TTC549 (cell line): ENCODE measurements at regions not wholly inside any gene's neighbourhood (a gene's known extent, or its start where the extent isn't known, plus 50 kb on each side); places are given as distances from the start of the nearest gene placed in this dataset.

Source experiments
- FAIRE-seq: peaks from 2 replicates; lab custom pipeline; 2012; peaks lifted over from hg19 to GRCh38; lab: Jason Lieb, UNC

DNA sequence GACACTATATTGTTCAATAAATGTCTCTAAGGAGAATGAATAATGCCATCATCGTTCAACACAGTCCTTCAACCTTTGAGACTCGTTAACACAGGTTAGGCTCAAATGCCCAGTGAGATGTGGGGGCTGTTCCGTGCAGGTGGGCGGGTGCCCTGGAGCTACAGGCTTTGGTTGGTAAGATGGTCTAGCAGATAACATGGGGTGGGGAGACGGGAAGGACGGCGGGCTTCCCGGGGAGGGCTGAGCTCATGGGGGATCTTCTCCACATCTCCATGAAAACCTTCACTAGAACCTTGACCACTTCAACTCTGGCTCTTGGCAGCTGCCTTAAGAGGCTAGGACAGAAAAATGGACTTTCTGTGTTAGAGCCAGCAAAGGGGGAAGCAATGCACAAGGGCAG lies 134.1 kb upstream of the TCERG1L start:
- no peak for FAIRE-seq

DNA sequence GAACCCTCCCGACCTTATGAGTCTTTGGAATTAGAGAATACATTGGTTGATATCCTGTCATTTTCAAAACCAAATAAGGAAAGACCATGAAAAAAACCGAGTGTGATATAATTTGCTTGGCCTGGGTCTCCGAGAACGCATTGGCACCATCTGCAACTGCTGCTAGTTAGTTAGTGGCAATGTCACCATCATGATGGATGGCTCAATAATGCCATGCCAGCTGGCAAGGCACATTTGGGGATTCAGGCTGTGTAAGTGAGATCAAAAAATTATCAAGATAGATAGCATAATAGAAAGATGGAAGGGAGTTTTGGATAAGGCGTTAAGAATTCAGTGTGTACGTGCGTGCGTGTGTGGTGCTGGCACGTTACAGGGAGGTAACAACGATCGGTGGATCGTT lies 134.7 kb upstream of the TCERG1L start:
- FAIRE-seq, result no peak

DNA sequence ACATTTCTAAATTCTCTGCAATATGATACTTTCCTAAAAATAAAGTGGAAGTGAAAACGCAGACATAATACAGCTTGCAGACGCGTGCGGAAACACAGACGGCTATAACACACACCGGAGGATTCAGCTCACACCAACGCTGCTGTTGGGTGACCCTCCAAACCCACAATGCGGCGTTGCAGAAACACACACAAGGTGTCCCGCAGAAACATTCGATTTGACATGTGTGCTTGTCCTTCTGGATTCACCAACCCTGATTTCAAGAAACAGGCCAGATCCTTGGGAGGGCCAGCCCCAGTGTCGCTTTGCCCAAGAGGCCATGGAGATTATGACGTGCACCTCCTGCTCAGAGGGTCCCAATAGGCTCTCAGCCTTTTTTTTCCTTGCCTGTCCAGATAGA lies 136.7 kb upstream of the TCERG1L start:
- no peak for FAIRE-seq

DNA sequence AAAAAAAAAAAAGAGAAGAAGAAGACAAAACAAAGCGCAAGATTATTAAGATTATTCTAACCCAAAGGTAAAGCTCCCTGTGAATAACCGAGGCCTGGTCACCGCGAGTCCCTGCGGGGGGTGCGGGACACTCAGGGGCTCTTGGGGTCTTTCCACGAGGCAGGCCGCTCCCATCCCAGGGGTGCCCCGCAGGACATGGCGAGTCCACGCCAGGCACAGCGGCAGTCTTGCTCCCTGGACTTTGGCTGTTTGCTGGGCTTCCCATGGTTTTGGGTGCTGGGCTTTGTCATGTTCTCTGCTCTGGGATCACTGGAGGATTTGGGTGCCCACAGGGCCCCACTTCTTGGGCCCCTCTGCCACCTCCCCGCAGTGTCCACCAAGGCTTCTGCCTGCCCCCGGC lies 137.4 kb upstream of the TCERG1L start:
- no peak for FAIRE-seq

DNA sequence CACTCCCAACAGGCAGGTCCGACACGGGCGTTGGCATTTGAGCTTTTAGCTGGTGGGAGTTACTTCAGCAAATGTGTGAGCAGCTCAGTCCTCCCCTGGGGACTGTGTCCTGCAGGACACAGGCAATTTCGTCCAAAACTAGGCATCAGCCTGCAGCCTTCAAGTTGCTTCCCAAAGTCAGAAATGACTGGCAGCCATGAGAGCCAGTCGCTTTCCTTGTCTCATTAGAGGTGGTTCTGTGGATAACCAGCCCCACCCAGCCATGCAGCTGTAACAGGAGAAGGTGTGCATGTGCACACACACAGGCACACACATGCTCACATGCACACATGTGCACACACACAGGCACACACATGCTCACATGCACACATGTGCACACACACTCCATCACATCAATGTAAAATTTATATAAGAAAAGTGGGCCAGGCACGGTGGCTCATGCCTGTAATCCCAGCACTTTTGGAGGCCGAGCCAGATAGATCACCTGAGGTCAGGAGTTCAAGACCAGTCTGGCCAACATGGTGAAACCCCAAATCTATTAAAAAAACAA lies 138.8 kb upstream of the TCERG1L start:
- FAIRE-seq, result no peak

DNA sequence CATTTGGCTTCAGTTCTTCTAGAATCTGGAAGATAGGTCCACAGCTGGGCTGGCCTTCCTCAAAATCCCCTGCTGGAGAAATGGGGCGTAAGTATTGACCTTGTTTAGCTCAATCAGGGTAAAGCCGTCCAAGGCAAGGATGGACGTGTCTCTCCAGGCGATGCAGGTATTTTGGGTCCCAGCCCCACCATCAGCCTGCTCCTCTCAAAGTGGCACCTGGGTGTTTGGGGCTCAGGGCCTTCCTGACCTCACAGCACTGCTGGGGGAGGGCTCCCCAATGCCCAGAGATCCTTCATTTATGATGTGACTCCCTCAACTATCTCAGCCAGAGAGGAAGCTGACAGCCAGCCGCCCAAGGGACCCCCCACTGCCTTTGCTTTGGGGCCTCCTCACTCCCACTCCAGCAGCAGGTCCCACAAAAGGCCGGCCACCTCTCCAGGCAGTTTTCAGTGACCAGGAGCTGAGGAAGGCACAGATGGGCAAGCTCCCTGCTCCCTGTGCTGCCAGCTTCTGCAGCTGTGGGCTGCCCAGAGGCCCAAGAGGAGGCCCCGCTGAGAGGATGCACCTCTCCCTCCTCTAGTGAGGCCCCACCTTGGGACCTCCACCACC lies 140.0 kb upstream of the TCERG1L start:
- FAIRE-seq, result no peak

DNA sequence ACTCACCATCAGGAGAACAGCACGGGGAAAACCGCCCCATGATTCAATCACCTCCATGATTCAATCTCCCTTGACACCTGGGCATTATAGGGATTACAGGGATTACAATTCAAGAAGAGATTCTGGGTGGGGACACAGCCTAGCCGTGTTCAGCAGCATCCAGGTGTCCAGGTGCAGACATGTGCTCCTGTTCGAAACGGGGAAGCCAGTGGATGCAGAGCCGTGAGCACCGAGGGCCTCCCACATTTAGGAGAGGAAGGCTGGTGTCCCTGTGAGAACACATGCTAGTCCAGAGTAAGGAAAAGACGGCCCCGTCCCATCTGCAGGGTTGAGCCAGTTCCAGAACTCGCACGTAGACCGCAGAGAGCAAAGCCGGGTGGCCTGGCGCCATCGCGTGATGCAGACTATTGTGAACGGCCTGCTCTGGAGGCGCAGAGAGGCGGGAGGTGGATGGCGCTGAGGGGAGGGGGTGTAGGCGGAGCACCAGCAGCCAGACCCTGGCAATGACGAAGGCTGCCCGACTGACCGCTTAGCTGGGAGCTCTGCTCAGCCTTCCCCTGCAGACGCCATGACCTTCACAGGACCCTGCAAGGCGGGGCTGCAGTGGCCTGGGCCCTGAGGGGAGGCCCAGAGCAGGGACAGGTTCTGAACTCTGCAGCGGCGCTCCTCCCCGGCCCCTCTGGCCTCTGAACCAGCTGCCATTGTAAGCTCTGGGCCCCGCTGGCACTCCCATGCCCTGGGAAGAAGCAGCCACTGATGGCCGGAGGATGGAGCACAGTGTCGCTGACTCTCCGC lies 141.6 kb upstream of the TCERG1L start:
- no peak for FAIRE-seq

DNA sequence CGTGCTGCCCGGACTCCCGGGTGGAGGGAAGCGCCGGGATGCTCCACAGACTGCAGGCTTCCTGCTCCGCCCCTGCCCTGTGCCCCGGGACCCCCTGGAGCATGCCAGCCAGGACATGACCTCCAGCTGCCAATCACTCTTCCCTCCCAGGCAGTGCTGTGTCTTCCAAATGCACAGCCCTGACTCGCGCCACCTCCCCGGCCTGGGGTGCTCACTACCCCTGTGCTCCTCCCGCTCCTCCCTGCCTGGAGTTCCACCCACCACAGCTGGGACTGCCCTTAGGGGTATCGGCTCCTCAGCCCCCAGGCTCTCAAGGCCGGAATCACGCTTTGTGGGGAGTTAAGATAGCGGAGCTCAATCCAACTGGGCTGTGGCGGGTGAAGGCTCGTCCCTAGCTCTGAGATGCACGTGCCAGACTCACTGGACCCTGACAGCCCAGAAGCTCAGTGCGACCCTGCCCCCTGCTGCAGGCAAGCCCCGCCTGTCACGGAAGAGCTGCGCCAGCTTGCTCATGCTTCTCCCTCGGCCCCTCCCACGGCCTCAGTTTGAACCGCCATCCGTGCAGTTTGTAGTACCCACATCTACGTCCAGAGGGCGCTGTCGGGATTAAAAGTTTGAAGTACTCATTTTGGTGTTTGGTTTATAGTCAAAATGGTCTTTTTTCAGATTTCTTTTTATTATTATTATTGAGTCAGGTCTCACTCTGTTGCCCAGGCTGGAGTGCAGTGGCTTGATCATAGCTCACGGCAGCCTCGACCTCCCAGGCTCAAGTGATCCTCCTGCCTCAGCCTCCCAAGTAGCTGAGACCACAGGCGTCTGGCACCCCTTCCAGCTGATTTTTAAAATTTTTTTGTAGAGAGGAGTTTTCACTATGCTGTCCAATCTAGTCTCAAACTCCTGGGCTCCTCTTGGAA lies 142.5 kb upstream of the TCERG1L start:
- FAIRE-seq, result no peak

DNA sequence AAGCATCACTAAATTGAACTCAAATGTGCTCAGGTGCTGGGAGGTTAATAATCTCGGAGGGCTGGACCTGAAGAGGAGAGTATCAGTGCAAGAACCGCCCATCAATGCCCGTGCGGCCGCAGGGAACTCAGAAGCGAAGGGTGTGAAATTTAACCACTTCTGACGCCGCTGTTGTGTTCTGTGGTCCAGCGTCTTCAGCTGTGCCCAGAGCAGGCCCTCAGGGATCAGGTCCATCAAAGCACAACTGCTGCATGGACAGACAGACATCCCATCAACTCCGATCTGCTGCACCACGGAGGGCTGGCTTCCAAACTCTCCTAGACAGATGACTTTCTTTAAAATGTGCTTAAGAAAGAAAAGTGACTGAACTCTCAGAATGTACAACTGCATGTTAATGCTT lies 144.9 kb upstream of the TCERG1L start:
- FAIRE-seq, result no peak

DNA sequence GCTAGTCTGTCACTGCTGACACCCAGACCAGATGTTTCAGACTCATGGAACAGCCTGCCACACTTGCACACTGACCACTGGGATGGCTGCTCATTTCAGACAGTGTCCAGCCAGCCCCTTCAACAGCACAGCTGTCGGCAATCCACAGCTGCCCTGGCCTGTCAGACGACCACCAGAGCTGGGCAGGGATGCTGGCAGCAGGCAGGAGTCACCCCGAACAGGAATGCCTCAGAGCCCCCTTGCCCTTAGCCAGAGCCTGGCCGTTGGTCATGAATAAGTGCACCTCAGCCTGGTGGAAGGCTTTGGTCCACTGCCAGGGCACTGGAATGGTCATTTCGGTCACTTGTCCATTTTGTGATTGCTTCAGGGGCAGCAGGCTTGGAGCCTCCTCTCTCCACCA lies 149.6 kb upstream of the TCERG1L start:
- FAIRE-seq, result no peak

DNA sequence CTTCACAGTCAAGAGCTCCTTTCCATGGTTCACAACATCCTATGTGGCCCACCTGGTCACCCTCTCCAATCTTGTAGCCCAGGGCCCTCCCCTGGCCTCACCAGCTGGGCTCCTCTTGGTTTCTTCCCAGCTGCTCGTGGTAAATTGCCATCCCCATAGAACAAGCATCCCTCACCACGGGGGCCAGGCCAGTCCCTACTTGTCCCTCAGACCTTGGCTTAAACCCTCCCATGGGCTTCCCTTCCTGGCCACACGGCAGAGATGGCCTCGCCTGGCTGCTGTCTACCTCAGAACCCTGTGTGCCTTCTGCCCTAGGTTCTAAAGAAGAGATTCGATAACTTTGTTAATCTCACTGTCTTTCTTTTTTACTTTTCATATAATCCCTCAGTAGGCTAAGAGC lies 153.3 kb upstream of the TCERG1L start:
- FAIRE-seq, result no peak

DNA sequence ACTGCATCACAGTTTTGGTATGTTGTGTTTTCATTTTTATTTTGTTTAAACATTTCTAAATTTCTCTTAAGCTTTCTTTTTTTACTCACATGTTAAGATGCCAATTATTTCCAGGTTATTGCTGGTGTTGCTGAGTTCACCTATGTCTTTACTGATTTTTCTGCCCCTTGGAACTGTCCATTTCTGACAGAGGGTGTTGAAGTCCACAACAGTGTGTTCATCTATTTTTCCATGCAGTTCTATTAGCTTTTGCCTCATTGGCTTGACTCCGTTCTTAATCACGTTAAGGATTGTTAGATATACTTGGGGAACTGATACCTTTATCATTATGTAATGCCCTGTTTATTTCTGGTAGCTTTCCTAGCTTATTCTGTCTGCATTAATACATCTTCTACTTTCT lies 158.0 kb upstream of the TCERG1L start:
- no peak for FAIRE-seq

DNA sequence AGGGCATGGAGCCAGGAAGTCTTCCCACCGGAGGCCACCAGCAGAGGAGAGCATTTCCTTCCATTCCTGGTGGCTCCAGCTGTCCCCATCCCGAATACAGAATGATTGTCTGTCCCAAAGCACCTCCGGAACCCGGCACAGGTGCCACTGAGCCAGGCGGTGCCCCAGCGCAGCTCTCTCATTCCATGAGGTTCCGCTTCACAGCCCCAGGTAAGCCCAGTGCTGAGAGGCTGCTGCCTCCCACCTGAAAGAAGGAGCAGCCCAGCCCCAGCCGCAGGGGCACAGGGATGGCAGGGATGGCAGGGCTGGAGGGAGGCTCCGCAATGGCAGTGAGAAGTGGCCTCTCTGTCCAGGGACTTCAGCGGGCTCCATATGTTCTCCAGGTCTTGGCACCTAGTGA lies 162.1 kb upstream of the TCERG1L start:
- FAIRE-seq, result no peak

DNA sequence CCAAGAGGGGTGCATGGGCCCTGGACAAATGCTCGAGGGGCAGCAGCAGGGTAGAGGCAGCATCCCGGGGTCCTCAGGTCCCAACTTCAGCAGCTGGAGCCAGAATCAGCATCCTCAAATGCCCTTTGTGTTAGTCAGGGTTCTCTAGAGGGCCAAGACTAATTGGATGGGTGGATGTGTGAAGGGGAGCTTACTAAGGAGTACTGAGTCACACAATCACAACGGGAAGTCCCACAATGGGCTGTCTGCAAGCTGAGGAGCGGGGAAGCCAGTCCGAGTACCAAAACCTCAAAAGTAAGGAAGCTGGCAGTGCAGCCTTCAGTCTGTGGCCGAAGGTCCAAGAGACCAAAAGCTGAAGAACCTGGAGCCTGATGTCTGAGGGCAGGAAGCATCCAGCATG lies 162.9 kb upstream of the TCERG1L start:
- no peak for FAIRE-seq

DNA sequence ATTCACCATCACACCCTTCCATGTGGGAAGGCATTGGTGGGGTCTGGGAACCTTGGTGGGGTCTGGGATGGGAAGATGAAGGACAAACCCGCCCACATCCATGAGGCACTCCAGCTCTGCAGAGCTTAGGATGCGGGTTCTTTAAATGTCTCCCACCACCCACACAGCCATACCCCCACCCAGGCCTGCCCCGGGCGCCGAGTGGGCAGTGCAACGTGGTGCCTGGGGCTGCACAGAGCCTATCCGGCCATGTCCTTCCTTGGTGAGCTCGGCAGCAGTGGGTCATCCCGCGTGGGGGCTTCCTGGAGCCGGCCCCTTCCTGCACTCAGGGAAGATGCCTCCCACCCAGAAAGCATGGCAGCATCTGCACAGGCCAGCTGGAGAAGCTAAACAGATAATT lies 163.5 kb upstream of the TCERG1L start:
- no peak for FAIRE-seq

DNA sequence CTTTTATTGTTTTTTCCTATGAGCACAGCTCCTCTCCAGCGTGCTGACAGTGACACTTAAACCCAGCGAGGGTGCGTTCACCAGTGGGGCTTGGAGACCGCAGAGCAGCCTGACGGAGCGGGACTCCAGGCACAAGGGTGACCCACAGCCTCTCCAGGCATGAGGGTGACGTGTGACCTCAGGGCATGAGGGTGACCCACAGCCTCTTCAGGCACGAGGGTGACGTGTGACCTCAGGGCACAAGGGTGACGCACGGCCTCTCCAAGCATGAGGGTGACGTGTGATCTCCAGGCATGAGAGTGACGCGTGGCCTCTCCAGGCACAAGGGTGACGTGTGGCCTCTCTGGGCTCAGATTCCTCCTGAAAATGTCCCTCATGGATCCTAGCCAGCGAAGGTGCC lies 164.3 kb upstream of the TCERG1L start:
- no peak for FAIRE-seq

DNA sequence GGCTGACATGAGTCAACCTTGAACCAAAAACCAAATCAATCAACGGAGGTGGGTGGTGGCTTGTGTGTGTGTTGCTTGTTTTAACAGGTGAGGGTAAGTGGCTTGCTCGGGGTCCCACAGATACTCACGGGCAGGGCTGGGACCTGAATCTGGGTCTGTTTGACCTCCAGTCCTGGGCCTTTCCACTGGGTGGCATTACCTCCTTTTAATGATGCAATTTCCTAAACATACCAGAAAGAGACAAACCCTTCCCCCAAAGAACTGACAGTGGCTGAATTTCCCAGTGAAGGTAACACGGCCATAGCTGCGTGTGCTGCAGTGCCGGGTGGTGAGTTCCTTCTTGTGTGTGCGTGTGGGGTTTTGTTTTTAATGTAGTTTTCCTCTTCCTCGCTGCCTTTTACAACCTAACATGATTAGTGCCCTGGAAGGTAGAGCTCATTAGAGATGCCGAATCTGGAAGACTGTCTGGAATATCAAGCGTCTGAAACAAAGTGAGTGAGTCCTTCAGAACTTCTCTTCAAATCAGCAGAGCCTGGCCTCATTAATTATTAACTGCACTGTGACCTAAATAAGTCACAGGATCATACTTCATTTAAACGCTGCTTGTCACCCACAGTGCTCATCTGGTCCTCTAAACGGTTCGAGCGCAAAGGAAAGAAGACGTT lies 166.1 kb upstream of the TCERG1L start:
- no peak for FAIRE-seq

DNA sequence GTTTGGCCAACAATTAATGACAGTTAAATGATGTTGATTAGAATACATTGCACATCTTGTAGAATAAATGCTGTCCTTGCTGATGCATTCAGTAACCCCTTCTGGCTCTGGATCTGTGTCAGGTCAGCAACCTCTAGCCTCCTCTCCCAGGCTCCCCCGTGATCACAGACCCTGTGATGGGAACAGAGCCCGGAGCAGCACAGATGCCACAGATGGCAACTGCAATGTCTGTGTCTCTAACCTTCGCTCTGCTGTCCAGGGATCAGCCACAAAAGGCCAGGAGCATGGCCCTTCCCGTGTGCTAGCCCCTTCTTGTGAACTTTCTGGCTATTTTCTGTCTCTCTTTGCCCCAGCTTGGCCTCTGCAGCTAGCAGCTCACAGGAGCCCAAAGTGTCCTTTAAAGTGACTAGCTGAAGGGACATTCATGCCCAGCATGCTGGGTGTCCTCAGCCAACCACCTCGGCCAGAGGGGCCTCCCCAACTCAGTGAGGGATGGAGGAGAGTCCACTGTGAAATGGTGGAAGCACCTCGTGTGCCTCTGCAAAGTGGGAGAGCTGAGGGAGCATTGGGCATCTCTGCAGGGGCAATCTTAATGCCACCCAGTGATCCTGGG lies 167.0 kb upstream of the TCERG1L start:
- no peak for FAIRE-seq

DNA sequence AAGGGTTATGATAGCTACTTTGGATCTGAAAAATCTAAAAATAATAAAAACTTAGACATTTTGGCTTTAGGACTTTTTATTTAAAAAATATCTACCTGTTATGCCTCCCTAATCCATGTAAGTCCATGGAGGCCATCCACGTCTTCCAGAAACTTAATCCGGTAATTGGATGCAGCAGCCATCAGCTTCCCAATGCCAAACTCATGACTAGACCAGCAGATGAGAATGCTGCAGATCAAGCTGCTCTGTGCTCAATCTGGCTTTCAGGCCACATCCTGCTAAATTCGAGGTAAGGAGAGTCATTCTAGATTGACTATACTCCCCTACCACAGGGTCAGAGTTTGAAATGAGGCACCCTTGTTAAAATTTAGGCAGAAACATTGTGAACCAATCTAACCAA lies 168.5 kb upstream of the TCERG1L start:
- no peak for FAIRE-seq

DNA sequence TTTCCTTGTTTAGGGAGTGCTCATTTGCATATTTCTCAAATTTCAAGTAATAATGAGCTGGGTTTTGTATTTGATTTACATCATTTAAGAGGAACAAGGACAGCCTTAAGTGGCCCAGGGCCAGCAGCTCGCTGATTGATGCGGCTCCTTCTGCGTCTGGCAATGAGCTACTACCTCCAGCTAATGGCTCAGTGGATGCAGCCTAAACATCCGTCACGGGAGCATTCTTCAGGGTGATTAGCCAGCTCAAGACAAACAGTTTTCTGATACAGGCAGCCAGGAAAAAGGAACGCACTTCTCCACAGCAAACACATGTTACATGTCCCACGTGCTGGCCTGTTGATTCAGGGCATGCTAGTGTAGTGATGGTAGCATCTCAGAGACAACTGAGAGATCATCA lies 169.3 kb upstream of the TCERG1L start:
- no peak for FAIRE-seq

DNA sequence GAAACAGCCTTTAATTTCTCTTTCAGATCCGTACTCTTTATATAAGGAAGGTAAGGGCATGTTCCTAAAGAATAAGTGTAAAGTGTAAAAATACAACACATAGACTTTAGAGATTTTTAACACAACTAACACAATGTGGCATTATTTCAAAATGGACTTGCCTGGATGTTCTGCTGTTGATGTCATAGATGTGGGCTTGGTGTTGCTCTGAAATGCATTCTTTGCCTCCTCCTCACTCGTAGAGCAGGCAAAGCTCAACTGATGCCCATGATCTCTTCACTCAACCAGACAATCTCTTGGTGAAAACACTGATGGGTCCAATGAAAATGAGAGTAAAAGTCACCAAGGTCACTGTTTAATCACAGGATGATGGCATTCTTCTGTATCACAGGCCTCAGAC lies 174.2 kb upstream of the TCERG1L start:
- FAIRE-seq, result no peak

DNA sequence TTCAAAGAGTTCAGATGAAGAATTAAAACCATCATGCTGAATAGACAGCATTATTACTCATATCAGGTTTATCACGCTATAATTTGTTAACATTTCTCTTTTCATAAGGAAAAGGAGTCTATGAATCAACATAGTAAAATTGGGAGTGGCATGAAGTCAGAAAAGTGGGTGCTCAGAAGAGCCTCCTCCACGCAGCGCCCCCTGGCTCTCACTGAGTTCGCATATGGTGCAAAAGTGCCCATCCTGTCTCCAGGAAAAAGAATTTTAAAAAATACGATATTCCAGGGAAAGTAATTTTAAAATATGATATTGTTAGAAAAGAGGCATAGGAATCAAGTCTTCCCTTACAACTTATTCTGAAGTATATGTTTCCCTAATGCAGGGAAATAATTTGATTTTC lies 176.3 kb upstream of the TCERG1L start:
- no peak for FAIRE-seq
